OCI-LY1 (cell line): ENCODE measurements at regions not wholly inside any gene's neighbourhood (a gene's known extent, or its start where the extent isn't known, plus 50 kb on each side); places are given as distances from the start of the nearest gene placed in this dataset.

Source experiments
- H2AFZ ChIP-seq: fragments of 200-600 bp; sonication (generic), shearing (Covaris generic); 2 replicates; pipeline ENCODE4 v1.6.0; 2014; ENCODE audit warnings: antibody characterized with exemption, mild to moderate bottlenecking, low read length
- H3F3A ChIP-seq: fragments of 200-600 bp; sonication (generic), shearing (Covaris generic); 2 replicates; pipeline ENCODE4 v1.6.0; 2014; ENCODE audit warnings: mild to moderate bottlenecking, antibody characterized with exemption, low read length, moderate library complexity; ENCODE audit not compliant: insufficient read depth
- H3K27ac ChIP-seq: fragments of 200-600 bp; sonication (generic); 2 replicates; pipeline ENCODE4 v1.5.1; 2014; ENCODE audit warnings: low read length, mixed run types, mild to moderate bottlenecking, low read depth; ENCODE audit not compliant: poor library complexity, severe bottlenecking
- H3K27me3 ChIP-seq: fragments of 200-600 bp; sonication (generic); 2 replicates; pipeline ENCODE4 v1.6.0; 2014; ENCODE audit warnings: antibody characterized with exemption, mild to moderate bottlenecking, low read length, moderate library complexity; ENCODE audit not compliant: insufficient read depth
- H3K36me3 ChIP-seq: fragments of 200-600 bp; sonication (generic); 2 replicates; pipeline ENCODE4 v1.6.1; 2014; ENCODE audit warnings: mild to moderate bottlenecking, antibody characterized with exemption, low read length, moderate library complexity, mixed read lengths; ENCODE audit not compliant: insufficient read depth
- H3K4me1 ChIP-seq: fragments of 200-600 bp; sonication (generic); 2 replicates; pipeline ENCODE4 v1.5.1; 2014; ENCODE audit warnings: mild to moderate bottlenecking, low read length, moderate library complexity; ENCODE audit not compliant: insufficient read depth, severe bottlenecking
- H3K4me2 ChIP-seq: fragments of 200-600 bp; sonication (generic), shearing (Covaris generic); 2 replicates; pipeline ENCODE4 v1.6.1; 2014; ENCODE audit warnings: low read length
- H3K4me3 ChIP-seq: fragments of 200-600 bp; sonication (generic); 2 replicates; pipeline ENCODE4 v1.5.1; 2014; ENCODE audit warnings: low read length, low read depth, mild to moderate bottlenecking, mixed read lengths; ENCODE audit not compliant: poor library complexity, severe bottlenecking
- H3K79me2 ChIP-seq: fragments of 200-600 bp; shearing (Covaris generic); 2 replicates; pipeline ENCODE4 v1.6.1; 2016; ENCODE audit warnings: mixed run types, low read length, mixed read lengths; ENCODE audit not compliant: insufficient read depth
- H3K9ac ChIP-seq: fragments of 200-600 bp; sonication (generic), shearing (Covaris generic); 2 replicates; pipeline ENCODE4 v1.6.1; 2014; ENCODE audit warnings: mild to moderate bottlenecking, low read length, mixed read lengths
- H3K9me2 ChIP-seq: fragments of 200-600 bp; sonication (generic), shearing (Covaris generic); 2 replicates; pipeline ENCODE4 v1.6.1; 2014; ENCODE audit warnings: low read depth, mild to moderate bottlenecking, low read length, mixed read lengths
- H3K9me3 ChIP-seq: fragments of 200-600 bp; shearing (Covaris generic); 2 replicates; pipeline ENCODE4 v1.6.1; 2014; ENCODE audit warnings: low read length, mixed read lengths
- H4K20me1 ChIP-seq: fragments of 200-600 bp; sonication (generic), shearing (Covaris generic); 2 replicates; pipeline ENCODE4 v1.6.0; 2016; ENCODE audit warnings: mild to moderate bottlenecking, low read length; ENCODE audit not compliant: insufficient read depth
- EZH2 ChIP-seq: fragments of 200-600 bp; sonication (generic), shearing (Covaris generic); IDR thresholded peaks from 2 replicates; pipeline ENCODE4 v1.8.0; 2017; ENCODE audit warnings: borderline replicate concordance, mixed run types, mild to moderate bottlenecking, antibody characterized with exemption, low read length, moderate library complexity, mixed read lengths
- TF ChIP-seq, protein P1 (sequence below): fragments of 200-600 bp; sonication (generic), shearing (Covaris generic); IDR thresholded peaks from 2 replicates; pipeline ENCODE4 v1.5.1; 2017; ENCODE audit warnings: mild to moderate bottlenecking, antibody characterized with exemption, low read length, moderate library complexity, mixed read lengths

DNA sequence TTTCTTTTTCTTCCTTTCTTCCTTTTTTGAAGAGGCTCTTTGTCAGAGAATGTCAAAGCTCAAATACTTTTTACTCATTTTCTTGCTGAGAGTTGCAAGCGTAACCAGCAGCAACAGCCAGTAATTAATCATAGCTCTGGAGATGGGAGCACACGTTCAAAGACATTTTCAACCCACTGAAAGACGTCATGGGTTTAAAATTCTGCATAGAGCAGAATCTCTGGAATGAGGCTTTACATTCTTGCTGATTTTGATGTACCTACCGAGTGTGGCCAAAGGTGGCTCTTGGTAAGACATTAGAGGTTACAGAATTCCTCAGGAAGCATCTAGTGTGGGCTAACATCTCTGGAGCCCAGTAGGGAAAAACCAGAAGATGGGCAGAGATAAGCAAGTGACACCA lies 292.5 kb downstream of the MTX2 start:
- no peaks in the 10 kb centered on the region for H3K9me2 ChIP-seq
- no peaks in the 10 kb centered on the region for H3K4me1 ChIP-seq
- H3K4me3 ChIP-seq, result no peak overlapping the region
- no peaks in the 10 kb centered on the region for H3K27me3 ChIP-seq
- no peak for TF ChIP-seq EZH2
- TF ChIP-seq, protein P1, sequence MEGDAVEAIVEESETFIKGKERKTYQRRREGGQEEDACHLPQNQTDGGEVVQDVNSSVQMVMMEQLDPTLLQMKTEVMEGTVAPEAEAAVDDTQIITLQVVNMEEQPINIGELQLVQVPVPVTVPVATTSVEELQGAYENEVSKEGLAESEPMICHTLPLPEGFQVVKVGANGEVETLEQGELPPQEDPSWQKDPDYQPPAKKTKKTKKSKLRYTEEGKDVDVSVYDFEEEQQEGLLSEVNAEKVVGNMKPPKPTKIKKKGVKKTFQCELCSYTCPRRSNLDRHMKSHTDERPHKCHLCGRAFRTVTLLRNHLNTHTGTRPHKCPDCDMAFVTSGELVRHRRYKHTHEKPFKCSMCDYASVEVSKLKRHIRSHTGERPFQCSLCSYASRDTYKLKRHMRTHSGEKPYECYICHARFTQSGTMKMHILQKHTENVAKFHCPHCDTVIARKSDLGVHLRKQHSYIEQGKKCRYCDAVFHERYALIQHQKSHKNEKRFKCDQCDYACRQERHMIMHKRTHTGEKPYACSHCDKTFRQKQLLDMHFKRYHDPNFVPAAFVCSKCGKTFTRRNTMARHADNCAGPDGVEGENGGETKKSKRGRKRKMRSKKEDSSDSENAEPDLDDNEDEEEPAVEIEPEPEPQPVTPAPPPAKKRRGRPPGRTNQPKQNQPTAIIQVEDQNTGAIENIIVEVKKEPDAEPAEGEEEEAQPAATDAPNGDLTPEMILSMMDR, result no peak
- H3K4me2 ChIP-seq, result no peak overlapping the region
- no peaks in the 10 kb centered on the region for H3K36me3 ChIP-seq
- H2AFZ ChIP-seq, result no peak overlapping the region
- H3F3A ChIP-seq, result no peaks in the 10 kb centered on the region
- no peaks in the 10 kb centered on the region for H4K20me1 ChIP-seq
- H3K9ac ChIP-seq, result no peak overlapping the region
- H3K79me2 ChIP-seq, result no peaks in the 10 kb centered on the region
- no peak overlapping the region for H3K27ac ChIP-seq
- H3K9me3 ChIP-seq, result no peaks in the 10 kb centered on the region

DNA sequence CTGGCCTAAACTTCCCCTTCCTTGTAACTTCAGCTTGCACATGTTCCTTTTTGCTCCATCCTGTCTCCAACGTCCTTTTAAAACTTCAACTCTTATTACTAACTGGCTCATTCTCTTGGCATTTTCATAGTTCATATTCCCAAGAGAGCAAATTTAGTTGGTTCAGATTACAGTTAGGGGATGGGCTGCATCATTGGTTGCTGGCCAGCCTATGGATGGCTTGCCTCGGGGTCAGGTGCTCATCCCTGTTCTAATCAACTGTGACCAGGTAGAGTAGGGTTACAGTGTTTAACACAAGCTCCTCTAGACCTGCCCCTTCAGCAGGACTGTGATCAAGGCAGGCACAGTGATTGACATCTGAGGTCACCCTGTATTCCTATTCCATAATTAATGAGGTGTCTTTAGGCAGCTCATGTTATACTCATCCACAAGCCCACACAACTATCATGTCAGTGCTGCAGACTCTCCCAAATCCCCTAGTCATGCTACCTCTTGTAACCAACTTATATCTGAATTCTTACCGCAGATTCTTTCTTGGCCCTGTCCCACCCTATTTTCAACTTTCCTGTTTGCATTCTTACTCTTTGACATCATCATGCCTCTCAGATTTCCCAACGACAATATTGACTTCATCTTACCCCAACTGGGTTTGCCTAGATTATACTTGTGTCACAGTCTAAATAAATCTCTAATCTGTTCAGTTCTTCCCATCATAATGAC lies 293.3 kb downstream of the MTX2 start:
- Histone ChIP-seq H3K4me3 (no peak overlapping the region), H3K4me2 (no peak overlapping the region), H3K27ac (no peak overlapping the region)

DNA sequence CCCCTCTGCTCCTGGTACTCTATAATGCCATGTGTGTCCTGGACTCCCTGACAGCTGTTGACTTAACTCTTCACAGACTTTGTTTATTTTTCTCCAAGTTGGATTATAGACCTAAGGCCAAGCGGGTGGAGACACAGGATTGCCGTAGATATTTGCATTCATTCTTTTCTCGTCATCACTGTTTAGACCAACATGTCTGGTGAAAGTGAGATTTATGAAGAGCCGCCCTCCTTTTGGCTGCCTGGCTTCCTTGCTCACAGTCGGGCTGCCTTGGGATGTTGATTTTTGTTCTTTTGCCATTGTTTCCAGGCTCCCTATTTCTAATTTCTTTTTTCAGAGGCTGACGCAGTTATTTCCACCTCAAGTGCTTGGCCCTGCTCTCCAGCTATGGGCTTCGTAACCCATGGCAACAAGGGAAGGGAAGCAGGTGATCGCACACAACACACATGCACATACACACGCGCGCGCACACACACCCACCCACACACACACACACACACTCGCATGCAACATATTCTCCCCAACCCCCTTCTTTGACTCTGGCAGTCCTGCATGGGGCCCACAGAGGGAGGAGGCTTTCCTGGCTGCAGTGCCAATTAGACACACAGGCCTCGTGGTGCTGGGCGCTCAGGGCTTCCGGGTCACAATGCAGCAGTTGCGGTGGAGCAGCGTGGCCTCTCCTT lies 296.5 kb downstream of the MTX2 start:
- Histone ChIP-seq H3K9me3 (no peaks in the 10 kb centered on the region), H3F3A (no peaks in the 10 kb centered on the region), H4K20me1 (no peaks in the 10 kb centered on the region), H3K4me3 (no peak overlapping the region), H2AFZ (no peak overlapping the region), H3K27ac (no peak overlapping the region), H3K4me1 (no peaks in the 10 kb centered on the region), H3K9ac (no peak overlapping the region), H3K27me3 (no peaks in the 10 kb centered on the region), H3K79me2 (no peaks in the 10 kb centered on the region), H3K4me2 (no peak overlapping the region), H3K36me3 (no peaks in the 10 kb centered on the region), H3K9me2 (no peaks in the 10 kb centered on the region)
- TF ChIP-seq EZH2, result no peak
- TF ChIP-seq, protein P1, result no peak

More for the DNA sequence above, 293.3 kb downstream of the MTX2 start:
- Histone ChIP-seq H3K79me2 (no peaks in the 10 kb centered on the region), H3K9ac (no peak overlapping the region), H3K9me3 (no peaks in the 10 kb centered on the region), H3K4me1 (no peaks in the 10 kb centered on the region), H3F3A (no peaks in the 10 kb centered on the region), H3K36me3 (no peaks in the 10 kb centered on the region), H3K9me2 (no peaks in the 10 kb centered on the region), H4K20me1 (no peaks in the 10 kb centered on the region), H3K27me3 (no peaks in the 10 kb centered on the region), H2AFZ (no peak overlapping the region)
- no peak for TF ChIP-seq EZH2
- TF ChIP-seq, protein P1, result no peak
